Mesenchymal stem cell (in vitro differentiated cells and primary cell): ENCODE measurements at regions not wholly inside any gene's neighbourhood (a gene's known extent, or its start where the extent isn't known, plus 50 kb on each side); places are given as distances from the start of the nearest gene placed in this dataset.

Experiments used
- DNase-seq: peaks from one replicate; pipeline ENCODE4 v3.0.0-alpha.2; 2013
- H2AFZ ChIP-seq: one replicate; pipeline ENCODE4 v1.6.1; 2013; ENCODE audit warnings: low read depth, mild to moderate bottlenecking, control low read depth, inconsistent platforms, low read length, moderate library complexity
- H2AK5ac ChIP-seq: 2 replicates; pipeline ENCODE4 v1.6.1; 2013; ENCODE audit warnings: low read length, moderate library complexity, mild to moderate bottlenecking, inconsistent platforms; ENCODE audit not compliant: severe bottlenecking
- H2BK120ac ChIP-seq: one replicate; pipeline ENCODE4 v1.6.1; 2013; ENCODE audit warnings: low read depth, mild to moderate bottlenecking, inconsistent platforms, low read length, moderate library complexity
- H2BK12ac ChIP-seq, 2 experiments: one replicate each; pipeline ENCODE4 v1.6.1; 2013; ENCODE audit warnings: inconsistent platforms in 2 of 2, low read length in 2 of 2, mild to moderate bottlenecking in 2 of 2, moderate library complexity in 2 of 2, control low read depth in 1 of 2
- H2BK15ac ChIP-seq: one replicate; pipeline ENCODE4 v1.6.1; 2013; ENCODE audit warnings: mild to moderate bottlenecking, low read depth, inconsistent platforms; ENCODE audit not compliant: poor library complexity, severe bottlenecking
- H2BK5ac ChIP-seq: 2 replicates; pipeline ENCODE4 v1.6.1; 2013; ENCODE audit warnings: low read depth, mild to moderate bottlenecking, low read length, control low read depth, inconsistent platforms; ENCODE audit not compliant: poor library complexity, severe bottlenecking
- H3K14ac ChIP-seq, 2 experiments: one replicate each; pipeline ENCODE4 v1.6.1; 2013; ENCODE audit warnings: inconsistent platforms in 2 of 2, low read length in 2 of 2, control low read depth in 1 of 2, mild to moderate bottlenecking in 1 of 2, moderate library complexity in 1 of 2
- H3K18ac ChIP-seq, 2 experiments: one replicate each; pipeline ENCODE4 v1.6.1; 2013; ENCODE audit warnings: inconsistent platforms in 2 of 2, low read length in 2 of 2, control low read depth in 1 of 2, low read depth in 1 of 2, mild to moderate bottlenecking in 1 of 2
- H3K23ac ChIP-seq, 2 experiments: one replicate each; pipeline ENCODE4 v1.6.1; 2013; ENCODE audit warnings: inconsistent platforms in 2 of 2, low read length in 2 of 2, mild to moderate bottlenecking in 2 of 2, moderate library complexity in 2 of 2, control low read depth in 1 of 2
- H3K27ac ChIP-seq: 2 replicates; pipeline ENCODE4 v1.5.1; 2013; ENCODE audit warnings: mild to moderate bottlenecking, moderate library complexity, low read length, control low read depth, inconsistent platforms; ENCODE audit not compliant: poor library complexity, severe bottlenecking
- H3K27me3 ChIP-seq, 2 experiments: 2 replicates each; pipeline versions ENCODE4 v1.6.1 to v1.7.0; 2013; ENCODE audit warnings: low read length in 2 of 2, mild to moderate bottlenecking in 2 of 2, moderate library complexity in 2 of 2, control low read depth in 1 of 2, inconsistent platforms in 1 of 2; ENCODE audit not compliant: control insufficient read depth in 1 of 2, insufficient read depth in 1 of 2
- H3K36me3 ChIP-seq, 2 experiments: 2 replicates each; pipeline versions ENCODE4 v1.6.1 to v1.7.0; 2013; ENCODE audit warnings: low read length in 2 of 2, control low read depth in 1 of 2, inconsistent platforms in 1 of 2, low read depth in 1 of 2, mild to moderate bottlenecking in 1 of 2; ENCODE audit not compliant: insufficient read depth in 2 of 2, control insufficient read depth in 1 of 2
- H3K4ac ChIP-seq, 2 experiments: one replicate each; pipeline ENCODE4 v1.6.1; 2013; ENCODE audit warnings: inconsistent platforms in 2 of 2, low read length in 2 of 2, mild to moderate bottlenecking in 2 of 2, moderate library complexity in 2 of 2, control low read depth in 1 of 2, low read depth in 1 of 2
- H3K4me1 ChIP-seq: 2 replicates; pipeline ENCODE4 v1.6.1; 2013; ENCODE audit warnings: low read depth, low read length, control low read depth; ENCODE audit not compliant: control insufficient read depth, insufficient read depth
- H3K4me2 ChIP-seq: 2 replicates; pipeline ENCODE4 v1.6.1; 2013; ENCODE audit warnings: low read length, mild to moderate bottlenecking, inconsistent platforms; ENCODE audit not compliant: poor library complexity, severe bottlenecking
- H3K4me3 ChIP-seq, 2 experiments: 2 replicates each; pipeline versions ENCODE4 v1.5.1 to v1.7.0; 2013; ENCODE audit warnings: low read length in 2 of 2, mild to moderate bottlenecking in 2 of 2, control low read depth in 1 of 2, low read depth in 1 of 2; ENCODE audit not compliant: insufficient read depth in 1 of 2
- H3K79me1 ChIP-seq: replicated peaks from 2 replicates; pipeline ENCODE4 v1.6.1; 2013; ENCODE audit warnings: mild to moderate bottlenecking, control low read depth, low read length, inconsistent platforms; ENCODE audit not compliant: poor library complexity, severe bottlenecking
- H3K9ac ChIP-seq: 2 replicates; pipeline ENCODE4 v1.7.0; 2013; ENCODE audit warnings: mild to moderate bottlenecking, low read length, moderate library complexity
- H3K9me3 ChIP-seq: 2 replicates; pipeline ENCODE4 v1.7.0; 2013; ENCODE audit warnings: mild to moderate bottlenecking, low read length; ENCODE audit not compliant: control insufficient read depth
- H4K8ac ChIP-seq: one replicate; pipeline ENCODE4 v1.6.1; 2013; ENCODE audit warnings: inconsistent platforms, mild to moderate bottlenecking, low read length, moderate library complexity
- H4K91ac ChIP-seq: one replicate; pipeline ENCODE4 v1.6.1; 2013; ENCODE audit warnings: mild to moderate bottlenecking, low read length, inconsistent platforms
- WGBS: methylation state at CpG from one replicate; pipeline ENCODE4 v1.1.7; 2013; ENCODE audit warnings: mixed read lengths; 5-methylcytosine and 5-hydroxymethylcytosine counted together

GRCh38 chr13:111968336-111969010 is 98.5 kb upstream of the SOX1 start:
- H3K4me3 ChIP-seq: no peak overlapping the region
- no peak overlapping the region for H3K14ac ChIP-seq
- H2AFZ ChIP-seq: no peak overlapping the region
- no peaks in the 10 kb centered on the region for H3K79me1 ChIP-seq
- H3K9ac ChIP-seq: no peak overlapping the region
- no peak overlapping the region for H4K8ac ChIP-seq
- H3K9me3 ChIP-seq: no peaks in the 10 kb centered on the region
- H2AK5ac ChIP-seq: no peak overlapping the region
- no peak overlapping the region for H4K91ac ChIP-seq
- 80% methylated on average over 12 of the region's 12 CpGs for WGBS
- no peak overlapping the region for H3K4me2 ChIP-seq
- no peak overlapping the region for H2BK120ac ChIP-seq
- no peak overlapping the region for H2BK15ac ChIP-seq
- DNase-seq: no peak
- peaks cover 0 to 4% of the 10 kb centered on the region in 2 experiments for H3K27me3 ChIP-seq
- H3K4me1 ChIP-seq: no peaks in the 10 kb centered on the region
- no peaks in the 10 kb centered on the region for H3K36me3 ChIP-seq
- H3K23ac ChIP-seq: no peak overlapping the region
- H2BK5ac ChIP-seq: no peak overlapping the region
- H3K27ac ChIP-seq: no peak overlapping the region
- no peak overlapping the region for H2BK12ac ChIP-seq
- no peak overlapping the region for H3K18ac ChIP-seq
- no peak overlapping the region for H3K4ac ChIP-seq

DNA sequence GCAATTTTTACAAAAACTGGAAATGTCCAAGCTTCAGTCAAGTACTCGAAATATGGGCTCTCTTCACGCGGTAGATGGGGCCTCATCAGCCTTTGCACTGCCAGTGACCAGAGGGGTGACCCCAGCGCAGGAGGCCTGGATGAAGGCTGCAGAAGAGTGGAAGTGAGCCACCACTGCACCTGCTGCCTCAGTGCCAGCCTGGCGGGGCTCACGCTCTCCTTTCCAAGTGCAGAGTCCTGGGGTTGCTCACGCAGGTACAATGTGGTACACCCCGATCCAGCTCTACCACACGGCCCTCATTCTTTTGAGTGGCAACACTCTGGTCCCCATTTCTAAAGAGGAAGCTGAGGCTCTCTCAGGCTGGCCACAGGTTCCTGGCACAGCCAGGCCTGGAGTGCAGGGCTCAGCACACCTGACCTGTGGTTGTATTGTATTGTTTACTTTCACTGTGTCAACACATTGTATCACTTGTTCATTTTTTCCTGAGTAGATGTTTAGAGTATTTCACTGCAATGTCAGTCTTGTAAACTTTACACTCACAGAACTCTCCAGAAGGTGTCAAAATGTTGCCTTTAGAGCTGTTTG is 97.3 kb upstream of the SOX1 start:
- Histone ChIP-seq H3K9ac (no peak overlapping the region), H3K14ac (no peak overlapping the region), H3K36me3 (no peaks in the 10 kb centered on the region), H2BK5ac (no peak overlapping the region), H4K91ac (no peak overlapping the region), H3K4ac (no peak overlapping the region), H3K4me1 (no peaks in the 10 kb centered on the region), H3K27ac (no peak overlapping the region), H2BK12ac (no peak overlapping the region), H2AK5ac (no peak overlapping the region), H4K8ac (no peak overlapping the region), H3K9me3 (no peaks in the 10 kb centered on the region), H3K18ac (no peak overlapping the region), H2BK120ac (no peak overlapping the region), H2BK15ac (no peak overlapping the region), H3K27me3 (peaks cover 0 to 4% of the 10 kb centered on the region in 2 experiments), H3K23ac (no peak overlapping the region), H2AFZ (no peak overlapping the region), H3K4me3 (peak overlapping the region in 1 of 2 experiments; percentile 5), H3K4me2 (no peak overlapping the region), H3K79me1 (no peaks in the 10 kb centered on the region)
- DNase-seq: no peak
- 91% methylated on average over 9 of the region's 9 CpGs for WGBS

DNA sequence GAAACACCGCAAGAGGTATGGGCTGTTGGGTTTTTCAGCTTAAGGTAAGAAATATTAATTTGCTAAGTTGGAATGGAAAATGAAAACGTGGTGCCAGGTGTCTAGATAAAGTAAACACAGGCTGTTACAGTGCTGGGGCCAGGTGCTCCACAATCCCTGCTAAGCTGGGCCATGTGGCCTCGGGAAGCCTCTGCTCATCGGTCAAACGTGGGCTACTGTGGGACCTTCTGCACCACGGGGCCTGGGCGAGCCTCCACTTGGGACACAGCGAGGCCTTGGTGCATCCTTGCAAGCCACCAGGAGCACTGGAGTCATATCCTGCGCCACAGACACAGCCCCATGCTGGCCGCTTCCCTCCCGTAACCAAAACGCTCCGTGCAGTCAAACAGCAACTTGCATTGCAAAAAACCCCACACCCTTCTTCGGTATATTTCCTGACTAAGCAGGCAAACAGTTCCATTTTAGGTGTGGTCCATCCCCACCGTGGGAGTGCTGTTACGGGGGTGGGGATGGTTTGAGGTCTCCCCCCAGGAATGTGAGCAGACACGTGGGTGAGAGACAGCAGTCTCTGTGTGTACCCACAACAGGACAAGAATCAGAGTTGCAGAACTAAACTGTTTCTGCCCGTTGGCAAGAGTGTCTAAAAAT is 96.3 kb upstream of the SOX1 start:
- H3K27ac ChIP-seq: no peak overlapping the region
- no peak overlapping the region for H4K91ac ChIP-seq
- H4K8ac ChIP-seq: no peak overlapping the region
- no peak overlapping the region for H3K4me3 ChIP-seq
- H2BK5ac ChIP-seq: no peak overlapping the region
- H2BK12ac ChIP-seq: no peak overlapping the region
- no peaks in the 10 kb centered on the region for H3K36me3 ChIP-seq
- no peak overlapping the region for H3K23ac ChIP-seq
- H3K4ac ChIP-seq: no peak overlapping the region
- H3K4me1 ChIP-seq: no peaks in the 10 kb centered on the region
- DNase-seq: no peak
- peaks cover 6% of the 10 kb centered on the region for H3K9me3 ChIP-seq
- no peak overlapping the region for H2BK120ac ChIP-seq
- no peak overlapping the region for H3K9ac ChIP-seq
- no peaks in the 10 kb centered on the region for H3K79me1 ChIP-seq
- no peak overlapping the region for H3K18ac ChIP-seq
- WGBS: 85% methylated on average over 17 of the region's 18 CpGs
- H2AK5ac ChIP-seq: no peak overlapping the region
- peaks cover 0 to 4% of the 10 kb centered on the region in 2 experiments for H3K27me3 ChIP-seq
- H2AFZ ChIP-seq: no peak overlapping the region
- no peak overlapping the region for H3K14ac ChIP-seq
- no peak overlapping the region for H3K4me2 ChIP-seq
- H2BK15ac ChIP-seq: no peak overlapping the region
